PFSK-1 (cell line): ENCODE measurements at regions not wholly inside any gene's neighbourhood (a gene's known extent, or its start where the extent isn't known, plus 50 kb on each side); places are given as distances from the start of the nearest gene placed in this dataset.

ENCODE experiments used
- FOXP2 ChIP-seq: optimal IDR thresholded peaks from 2 replicates; pipeline ENCODE3; 2011; ENCODE audit warnings: borderline replicate concordance, control low read depth, inconsistent platforms; ENCODE audit not compliant: insufficient read depth; ENCODE audit errors: extremely low read length, extremely low read depth
- POLR2AphosphoS5 ChIP-seq: IDR thresholded peaks from 2 replicates; pipeline ENCODE4 v1.6.1; 2012; ENCODE audit warnings: low read depth, mild to moderate bottlenecking, control low read depth, low read length, moderate library complexity
- SIN3A ChIP-seq: IDR thresholded peaks from 2 replicates; pipeline ENCODE4 v1.6.1; 2012; ENCODE audit warnings: mild to moderate bottlenecking, low read length, moderate library complexity, borderline replicate concordance; ENCODE audit not compliant: insufficient read depth
- TAF1 ChIP-seq: IDR thresholded peaks from 2 replicates; pipeline ENCODE4 v1.6.1; 2012; ENCODE audit warnings: low read length, control low read depth, borderline replicate concordance; ENCODE audit not compliant: insufficient read depth
- TF ChIP-seq, protein P1 (sequence below), 2 experiments: IDR thresholded peaks; 2 replicates each; pipeline versions ENCODE4 v1.6.1 to v1.8.0; 2011 to 2012; ENCODE audit warnings: low read depth in 2 of 2, low read length in 2 of 2, control low read depth in 1 of 2, inconsistent platforms in 1 of 2, mild to moderate bottlenecking in 1 of 2, moderate library complexity in 1 of 2; ENCODE audit not compliant: insufficient read depth in 1 of 2

DNA sequence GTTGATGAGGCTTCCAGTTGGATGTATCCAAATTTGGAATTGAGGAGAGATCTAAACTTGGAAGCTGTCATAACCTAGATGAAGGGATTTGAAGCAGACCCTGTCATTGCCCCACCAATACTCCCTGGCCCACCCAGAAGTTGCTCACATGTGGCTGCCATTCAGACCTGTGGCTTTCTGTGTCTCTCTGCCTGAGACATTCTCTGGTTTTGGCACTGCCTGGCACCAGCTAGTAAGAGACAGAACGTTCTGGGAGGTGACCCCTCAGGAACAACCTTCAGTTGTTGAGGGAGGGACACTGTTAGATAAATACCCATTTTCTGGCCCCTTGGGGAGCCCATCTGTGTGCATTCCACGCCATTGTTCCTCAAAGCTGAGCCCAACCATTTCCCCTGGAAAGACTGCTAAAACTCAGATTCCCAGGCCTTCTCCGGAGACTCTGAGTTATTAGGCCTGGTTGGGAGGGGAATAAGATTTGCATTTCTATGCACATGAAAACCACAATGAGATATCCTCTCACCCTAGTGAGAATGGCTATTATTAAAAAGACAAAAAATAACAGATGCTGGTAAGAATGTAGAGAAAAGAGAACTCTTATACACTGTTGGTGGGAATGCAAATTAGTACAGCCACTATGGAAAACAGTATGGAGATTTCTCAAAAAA is 290.4 kb downstream of the TSHZ3 start:
- TF ChIP-seq, protein P1, sequence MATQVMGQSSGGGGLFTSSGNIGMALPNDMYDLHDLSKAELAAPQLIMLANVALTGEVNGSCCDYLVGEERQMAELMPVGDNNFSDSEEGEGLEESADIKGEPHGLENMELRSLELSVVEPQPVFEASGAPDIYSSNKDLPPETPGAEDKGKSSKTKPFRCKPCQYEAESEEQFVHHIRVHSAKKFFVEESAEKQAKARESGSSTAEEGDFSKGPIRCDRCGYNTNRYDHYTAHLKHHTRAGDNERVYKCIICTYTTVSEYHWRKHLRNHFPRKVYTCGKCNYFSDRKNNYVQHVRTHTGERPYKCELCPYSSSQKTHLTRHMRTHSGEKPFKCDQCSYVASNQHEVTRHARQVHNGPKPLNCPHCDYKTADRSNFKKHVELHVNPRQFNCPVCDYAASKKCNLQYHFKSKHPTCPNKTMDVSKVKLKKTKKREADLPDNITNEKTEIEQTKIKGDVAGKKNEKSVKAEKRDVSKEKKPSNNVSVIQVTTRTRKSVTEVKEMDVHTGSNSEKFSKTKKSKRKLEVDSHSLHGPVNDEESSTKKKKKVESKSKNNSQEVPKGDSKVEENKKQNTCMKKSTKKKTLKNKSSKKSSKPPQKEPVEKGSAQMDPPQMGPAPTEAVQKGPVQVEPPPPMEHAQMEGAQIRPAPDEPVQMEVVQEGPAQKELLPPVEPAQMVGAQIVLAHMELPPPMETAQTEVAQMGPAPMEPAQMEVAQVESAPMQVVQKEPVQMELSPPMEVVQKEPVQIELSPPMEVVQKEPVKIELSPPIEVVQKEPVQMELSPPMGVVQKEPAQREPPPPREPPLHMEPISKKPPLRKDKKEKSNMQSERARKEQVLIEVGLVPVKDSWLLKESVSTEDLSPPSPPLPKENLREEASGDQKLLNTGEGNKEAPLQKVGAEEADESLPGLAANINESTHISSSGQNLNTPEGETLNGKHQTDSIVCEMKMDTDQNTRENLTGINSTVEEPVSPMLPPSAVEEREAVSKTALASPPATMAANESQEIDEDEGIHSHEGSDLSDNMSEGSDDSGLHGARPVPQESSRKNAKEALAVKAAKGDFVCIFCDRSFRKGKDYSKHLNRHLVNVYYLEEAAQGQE (IDR thresholded peaks at IDR 0.05; ENCODE audit: insufficient read depth in 1 of 2, low read depth in 2 of 2, low read length in 2 of 2): no peak
- TF ChIP-seq TAF1: no peak
- no peak for TF ChIP-seq FOXP2
- no peak for TF ChIP-seq POLR2AphosphoS5
- no peak for TF ChIP-seq SIN3A

DNA sequence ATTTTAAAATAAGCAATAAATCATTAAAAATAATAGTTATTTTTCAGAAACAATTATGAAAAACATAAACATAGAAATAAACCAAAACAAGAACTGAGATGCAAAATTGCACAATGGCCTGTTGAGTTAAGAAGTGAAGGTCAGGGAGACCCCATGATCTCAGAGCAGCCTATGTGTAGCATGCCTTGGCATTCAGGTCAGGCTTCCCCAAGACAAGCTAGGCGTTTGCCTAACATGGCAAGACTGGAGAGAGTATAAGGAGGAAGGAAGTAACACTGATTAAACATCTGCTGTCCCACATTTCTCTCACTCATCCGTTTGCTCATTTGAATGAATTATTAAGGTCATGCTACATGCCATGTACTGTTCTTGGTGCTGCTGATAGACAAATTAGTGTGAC is 291.8 kb downstream of the TSHZ3 start:
- TF ChIP-seq POLR2AphosphoS5: no peak
- TF ChIP-seq, protein P1 (IDR thresholded peaks at IDR 0.05; ENCODE audit: insufficient read depth in 1 of 2, low read depth in 2 of 2, low read length in 2 of 2): no peak
- TF ChIP-seq SIN3A: no peak
- no peak for TF ChIP-seq TAF1
- TF ChIP-seq FOXP2: no peak

DNA sequence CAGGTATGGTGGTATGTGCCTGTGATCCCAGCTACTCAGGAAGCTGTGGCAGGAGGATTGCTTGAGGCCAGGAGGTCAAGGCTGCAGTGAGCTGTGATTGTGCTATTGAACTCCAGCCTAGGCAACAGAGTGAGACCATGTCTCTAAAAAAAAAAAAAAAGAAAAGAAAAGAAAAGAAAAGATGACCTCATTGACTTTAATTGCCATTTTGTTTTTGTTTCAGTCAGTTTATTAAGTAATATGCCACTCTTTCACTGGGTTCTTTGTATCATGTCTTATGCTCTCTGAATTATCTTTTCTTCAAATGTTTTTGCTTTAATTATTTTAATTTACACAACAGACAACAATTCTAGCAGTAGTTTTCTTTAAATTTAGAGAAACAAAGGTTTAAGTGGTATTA is 293.8 kb downstream of the TSHZ3 start:
- no peak for TF ChIP-seq TAF1
- no peak for TF ChIP-seq POLR2AphosphoS5
- TF ChIP-seq SIN3A: no peak
- TF ChIP-seq, protein P1 (IDR thresholded peaks at IDR 0.05; ENCODE audit: insufficient read depth in 1 of 2, low read depth in 2 of 2, low read length in 2 of 2): no peak
- TF ChIP-seq FOXP2: no peak

DNA sequence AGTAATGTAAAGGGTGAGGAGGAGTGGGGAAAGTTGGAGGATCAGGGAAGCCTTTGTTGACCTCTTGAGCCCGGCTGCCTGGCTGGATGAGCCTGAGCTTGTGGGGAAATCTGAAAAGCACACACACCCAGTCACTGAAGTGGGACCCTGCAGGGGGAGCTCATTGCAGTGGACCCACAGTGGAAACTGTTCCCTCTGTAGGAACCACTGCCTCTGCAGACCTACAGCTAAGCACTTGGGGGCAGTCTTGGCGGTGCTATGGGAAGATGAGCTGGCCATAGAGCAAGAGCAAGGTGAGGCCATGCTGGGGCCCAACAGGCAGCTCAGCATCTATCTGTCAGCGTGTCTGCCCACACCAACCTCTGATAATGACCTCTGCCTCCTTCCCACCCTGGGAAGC is 294.8 kb downstream of the TSHZ3 start:
- TF ChIP-seq POLR2AphosphoS5 (no peak), SIN3A (no peak)

DNA sequence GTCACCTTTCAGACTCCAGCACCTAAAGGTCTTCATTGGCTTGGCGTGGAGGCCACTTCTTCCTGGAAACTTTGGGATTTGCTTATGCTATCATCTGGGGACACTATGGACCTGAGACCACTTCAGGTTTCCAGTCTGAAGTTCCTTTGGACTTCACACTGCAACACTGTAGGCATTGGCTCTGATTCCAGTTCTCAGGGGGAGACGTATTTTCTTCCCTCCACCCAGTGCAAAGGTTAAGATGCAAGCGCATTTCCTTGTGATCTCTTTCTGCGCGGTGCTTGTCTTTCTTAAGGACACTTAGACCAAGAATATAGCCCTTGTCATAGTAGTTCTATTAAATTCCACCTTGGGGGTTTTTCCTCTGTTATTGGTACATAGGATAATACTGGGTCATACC is 299.8 kb downstream of the TSHZ3 start:
- TF ChIP-seq POLR2AphosphoS5: no peak
- TF ChIP-seq, protein P1 (IDR thresholded peaks at IDR 0.05; ENCODE audit: insufficient read depth in 1 of 2, low read depth in 2 of 2, low read length in 2 of 2): no peak
- no peak for TF ChIP-seq SIN3A
- no peak for TF ChIP-seq TAF1
- no peak for TF ChIP-seq FOXP2
